Trophoblast cell (in vitro differentiated cells and primary cell): ENCODE measurements at regions not wholly inside any gene's neighbourhood (a gene's known extent, or its start where the extent isn't known, plus 50 kb on each side); places are given as distances from the start of the nearest gene placed in this dataset.

Experiments used
- DNase-seq, 2 donors: peaks; one replicate each; pipeline ENCODE4 v3.0.0-alpha.2; 2016
- H2AFZ ChIP-seq: 2 replicates; pipeline ENCODE4 v1.6.1; 2013; ENCODE audit warnings: low read length, moderate library complexity, mild to moderate bottlenecking; ENCODE audit not compliant: insufficient read depth, poor library complexity
- H2AK5ac ChIP-seq: 2 replicates; pipeline ENCODE4 v1.6.1; 2013; ENCODE audit warnings: mild to moderate bottlenecking, low read length
- H2BK120ac ChIP-seq: 2 replicates; pipeline ENCODE4 v1.6.1; 2013; ENCODE audit warnings: low read length, mild to moderate bottlenecking, moderate library complexity; ENCODE audit not compliant: insufficient read depth, poor library complexity
- H2BK12ac ChIP-seq: 2 replicates; pipeline ENCODE4 v1.6.1; 2013; ENCODE audit warnings: mild to moderate bottlenecking, low read length, moderate library complexity
- H2BK5ac ChIP-seq: 2 replicates; pipeline ENCODE4 v1.6.1; 2013; ENCODE audit warnings: low read length, low read depth, moderate library complexity, mild to moderate bottlenecking; ENCODE audit not compliant: poor library complexity
- H3K14ac ChIP-seq: 2 replicates; pipeline ENCODE4 v1.6.1; 2013; ENCODE audit warnings: mild to moderate bottlenecking, low read length
- H3K18ac ChIP-seq: 2 replicates; pipeline ENCODE4 v1.6.1; 2013; ENCODE audit warnings: mild to moderate bottlenecking, low read length
- H3K23ac ChIP-seq: 2 replicates; pipeline ENCODE4 v1.6.1; 2013; ENCODE audit warnings: low read length
- H3K27ac ChIP-seq: 2 replicates; pipeline ENCODE4 v1.5.1; 2013; ENCODE audit warnings: low read depth, mild to moderate bottlenecking, inconsistent platforms, low read length, moderate library complexity
- H3K27me3 ChIP-seq: 2 replicates; pipeline ENCODE4 v1.6.1; 2013; ENCODE audit warnings: inconsistent platforms, mild to moderate bottlenecking, low read length, moderate library complexity; ENCODE audit not compliant: insufficient read depth
- H3K36me3 ChIP-seq, 2 experiments: 1 replicate in 1 of 2; 2 replicates in 1 of 2; pipeline ENCODE4 v1.6.1; 2013; ENCODE audit warnings: low read length in 2 of 2, mild to moderate bottlenecking in 2 of 2, moderate library complexity in 1 of 2; ENCODE audit not compliant: insufficient read depth in 2 of 2, control insufficient read depth in 1 of 2
- H3K4ac ChIP-seq: 2 replicates; pipeline ENCODE4 v1.6.1; 2013; ENCODE audit warnings: low read depth, mild to moderate bottlenecking, low read length, moderate library complexity
- H3K4me1 ChIP-seq, 2 experiments: 1 replicate in 1 of 2; 2 replicates in 1 of 2; pipeline ENCODE4 v1.6.1; 2013; ENCODE audit warnings: low read length in 2 of 2, mild to moderate bottlenecking in 2 of 2, moderate library complexity in 1 of 2; ENCODE audit not compliant: insufficient read depth in 2 of 2, control insufficient read depth in 1 of 2
- H3K4me2 ChIP-seq: 2 replicates; pipeline ENCODE4 v1.6.1; 2013; ENCODE audit warnings: inconsistent platforms, mild to moderate bottlenecking, low read length, moderate library complexity
- H3K4me3 ChIP-seq: 2 replicates; pipeline ENCODE4 v1.5.1; 2013; ENCODE audit warnings: mild to moderate bottlenecking, low read depth, low read length, inconsistent platforms
- H3K79me1 ChIP-seq: one replicate; pipeline ENCODE4 v1.6.1; 2013; ENCODE audit warnings: low read length
- H3K79me2 ChIP-seq: 2 replicates; pipeline ENCODE4 v1.6.1; 2013; ENCODE audit warnings: low read length, mild to moderate bottlenecking; ENCODE audit not compliant: control insufficient read depth, insufficient read depth, poor library complexity
- H3K9ac ChIP-seq: 2 replicates; pipeline ENCODE4 v1.6.1; 2013; ENCODE audit warnings: mild to moderate bottlenecking, low read length
- H3K9me3 ChIP-seq: 2 replicates; pipeline ENCODE4 v1.6.1; 2013; ENCODE audit warnings: low read depth, mild to moderate bottlenecking, control low read depth, inconsistent platforms, low read length; ENCODE audit not compliant: insufficient read depth
- H4K12ac ChIP-seq: 2 replicates; pipeline ENCODE4 v1.6.1; 2013; ENCODE audit warnings: low read depth, mild to moderate bottlenecking, low read length, moderate library complexity
- H4K8ac ChIP-seq: 2 replicates; pipeline ENCODE4 v1.6.1; 2013; ENCODE audit warnings: low read depth, mild to moderate bottlenecking, low read length, moderate library complexity
- H4K91ac ChIP-seq: one replicate; pipeline ENCODE4 v1.6.1; 2013; ENCODE audit warnings: low read depth, mild to moderate bottlenecking, low read length, moderate library complexity
- WGBS: extraction: QIAGEN DNeasy Blood & Tissue Kit; methylation state at CpG from one replicate; pipeline ENCODE4 v1.1.7; 2013; ENCODE audit warnings: missing lambda C conversion rate; ENCODE audit not compliant: insufficient read length, insufficient coverage; ENCODE audit errors: extremely low coverage; 5-methylcytosine and 5-hydroxymethylcytosine counted together

- H3K79me2 ChIP-seq = no peaks in the 10 kb centered on the region
- no peaks in the 10 kb centered on the region for H3K36me3 ChIP-seq
- H4K8ac ChIP-seq = no peak overlapping the region
- H4K91ac ChIP-seq = no peak overlapping the region
- H2BK120ac ChIP-seq = no peak overlapping the region
- H3K27me3 ChIP-seq = no peaks in the 10 kb centered on the region
- no peaks in the 10 kb centered on the region for H3K79me1 ChIP-seq
- DNase-seq = peak in 1 of 2 donors; percentile 38
- no peak overlapping the region for H3K4ac ChIP-seq
- no peak overlapping the region for H3K27ac ChIP-seq
- H3K9ac ChIP-seq = no peak overlapping the region
- H2AK5ac ChIP-seq = no peak overlapping the region
- H3K4me3 ChIP-seq = no peak overlapping the region
- no peak overlapping the region for H4K12ac ChIP-seq
- no peaks in the 10 kb centered on the region for H3K9me3 ChIP-seq
- no peak overlapping the region for H3K23ac ChIP-seq
- no peak overlapping the region for H2BK12ac ChIP-seq
- H2BK5ac ChIP-seq = no peak overlapping the region
- H3K18ac ChIP-seq = no peak overlapping the region
- H3K4me1 ChIP-seq = no peaks in the 10 kb centered on the region
- no peak overlapping the region for H3K4me2 ChIP-seq
- H2AFZ ChIP-seq = no peak overlapping the region
- no peak overlapping the region for H3K14ac ChIP-seq
- WGBS = no CpG with 5 or more reads among the region's 3 CpGs
These were observed 269.5 kb upstream of the HSF2 start for GRCh38 chr6:122130026-122130348.

GRCh38 chr6:122130518-122130917, 268.9 kb upstream of the HSF2 start:
- Histone ChIP-seq H3K9me3 (no peaks in the 10 kb centered on the region), H4K12ac (no peak overlapping the region), H2AFZ (no peak overlapping the region), H3K4ac (no peak overlapping the region), H3K36me3 (no peaks in the 10 kb centered on the region), H3K23ac (no peak overlapping the region), H3K79me2 (no peaks in the 10 kb centered on the region), H3K79me1 (no peaks in the 10 kb centered on the region), H4K91ac (no peak overlapping the region), H3K14ac (no peak overlapping the region), H2BK120ac (no peak overlapping the region), H3K18ac (no peak overlapping the region), H3K27ac (no peak overlapping the region), H3K4me3 (no peak overlapping the region), H3K27me3 (no peaks in the 10 kb centered on the region), H3K4me2 (no peak overlapping the region), H2BK12ac (no peak overlapping the region), H3K4me1 (no peaks in the 10 kb centered on the region), H4K8ac (no peak overlapping the region), H3K9ac (no peak overlapping the region), H2AK5ac (no peak overlapping the region), H2BK5ac (no peak overlapping the region)
- no peak for DNase-seq
- WGBS = no CpG with 5 or more reads among the region's 2 CpGs

GRCh38 chr6:122136386-122136785, 263.1 kb upstream of the HSF2 start:
- H3K9me3 ChIP-seq = no peaks in the 10 kb centered on the region
- H3K4me1 ChIP-seq = no peaks in the 10 kb centered on the region
- no peak overlapping the region for H3K18ac ChIP-seq
- H2AK5ac ChIP-seq = no peak overlapping the region
- no peaks in the 10 kb centered on the region for H3K79me1 ChIP-seq
- H3K4me2 ChIP-seq = no peak overlapping the region
- no peak overlapping the region for H4K91ac ChIP-seq
- no peak overlapping the region for H3K27ac ChIP-seq
- H3K36me3 ChIP-seq = no peaks in the 10 kb centered on the region
- H3K79me2 ChIP-seq = no peaks in the 10 kb centered on the region
- H3K27me3 ChIP-seq = no peaks in the 10 kb centered on the region
- no peak for DNase-seq
- H4K8ac ChIP-seq = no peak overlapping the region
- no peak overlapping the region for H3K23ac ChIP-seq
- no CpG with 5 or more reads among the region's 1 CpG for WGBS
- H3K14ac ChIP-seq = no peak overlapping the region
- H2BK120ac ChIP-seq = no peak overlapping the region
- H2BK5ac ChIP-seq = no peak overlapping the region
- H4K12ac ChIP-seq = no peak overlapping the region
- H3K9ac ChIP-seq = no peak overlapping the region
- H2AFZ ChIP-seq = no peak overlapping the region
- no peak overlapping the region for H3K4me3 ChIP-seq
- no peak overlapping the region for H3K4ac ChIP-seq
- no peak overlapping the region for H2BK12ac ChIP-seq

- Histone ChIP-seq H2BK12ac (no peak overlapping the region), H3K79me1 (no peaks in the 10 kb centered on the region), H3K14ac (no peak overlapping the region), H2AK5ac (no peak overlapping the region), H2AFZ (no peak overlapping the region), H4K91ac (no peak overlapping the region), H3K4me1 (no peaks in the 10 kb centered on the region), H3K4ac (no peak overlapping the region), H2BK5ac (no peak overlapping the region), H4K12ac (no peak overlapping the region), H4K8ac (no peak overlapping the region), H3K18ac (no peak overlapping the region), H3K4me3 (no peak overlapping the region), H3K9ac (no peak overlapping the region), H3K36me3 (no peaks in the 10 kb centered on the region), H2BK120ac (no peak overlapping the region), H3K4me2 (no peak overlapping the region), H3K27me3 (no peaks in the 10 kb centered on the region), H3K27ac (no peak overlapping the region), H3K79me2 (no peaks in the 10 kb centered on the region), H3K23ac (no peak overlapping the region), H3K9me3 (no peaks in the 10 kb centered on the region)
- no peak for DNase-seq
These were observed 259.4 kb upstream of the HSF2 start for GRCh38 chr6:122140031-122140430.

- H3K36me3 ChIP-seq = no peaks in the 10 kb centered on the region
- WGBS = no CpG with 5 or more reads among the region's 2 CpGs
These were observed 258.2 kb upstream of the HSF2 start for GRCh38 chr6:122141246-122141645.

More at GRCh38 chr6:122141246-122141645, 258.2 kb upstream of the HSF2 start:
- Histone ChIP-seq H3K23ac (no peak overlapping the region), H3K14ac (no peak overlapping the region), H3K4me2 (no peak overlapping the region), H3K9me3 (no peaks in the 10 kb centered on the region), H3K79me2 (no peaks in the 10 kb centered on the region), H3K9ac (no peak overlapping the region), H2BK120ac (no peak overlapping the region), H4K12ac (no peak overlapping the region), H4K91ac (no peak overlapping the region), H3K18ac (no peak overlapping the region), H2AFZ (no peak overlapping the region), H2BK5ac (no peak overlapping the region), H2AK5ac (no peak overlapping the region), H3K4me3 (no peak overlapping the region), H3K79me1 (no peaks in the 10 kb centered on the region), H3K4ac (no peak overlapping the region), H3K4me1 (no peaks in the 10 kb centered on the region), H3K27me3 (no peaks in the 10 kb centered on the region), H2BK12ac (no peak overlapping the region), H3K27ac (no peak overlapping the region), H4K8ac (no peak overlapping the region)
- DNase-seq = no peak
